Esophagus squamous epithelium (tissue), 4 donors: ENCODE measurements at regions not wholly inside any gene's neighbourhood (a gene's known extent, or its start where the extent isn't known, plus 50 kb on each side); places are given as distances from the start of the nearest gene placed in this dataset.

Experiments
- POLR2A ChIP-seq, 4 donors: fragments of 450-650 bp; IDR thresholded peaks; one replicate each; pipeline ENCODE4 v1.6.1; 2017; ENCODE audit warnings: antibody characterized with exemption in 4 of 4, mild to moderate bottlenecking in 4 of 4, moderate library complexity in 3 of 4
- TF ChIP-seq, protein P1 (sequence below), 6 experiments: fragments of 450-650 bp in 4 of 6; fragments of 200-600 bp in 2 of 6; sonication (generic) in 2 of 6; IDR thresholded peaks; one replicate each; pipeline ENCODE4 v1.5.1; 2016 to 2019; ENCODE audit warnings: antibody characterized with exemption in 6 of 6, mild to moderate bottlenecking in 4 of 6, moderate library complexity in 4 of 6

DNA sequence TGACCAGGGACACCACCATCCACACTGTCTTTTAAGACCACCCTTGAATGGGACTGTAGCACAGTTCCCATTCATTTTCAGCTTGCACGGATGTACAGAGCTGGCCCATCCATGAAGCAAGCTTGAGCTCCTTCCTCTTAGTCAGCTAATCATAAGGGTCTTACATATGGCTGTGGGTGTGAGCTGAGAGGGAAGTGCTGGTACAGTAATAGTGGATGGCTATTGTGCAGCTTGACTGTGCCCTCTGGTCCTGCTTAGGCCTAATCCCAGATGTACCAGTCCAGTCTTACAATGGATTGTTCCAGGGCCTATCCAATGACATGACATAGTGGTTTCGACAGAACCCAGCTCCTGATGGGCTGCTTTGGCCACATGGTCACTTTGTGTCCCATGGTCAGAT is 96.9 kb upstream of the ZNF438 start:
- TF ChIP-seq, protein P1, sequence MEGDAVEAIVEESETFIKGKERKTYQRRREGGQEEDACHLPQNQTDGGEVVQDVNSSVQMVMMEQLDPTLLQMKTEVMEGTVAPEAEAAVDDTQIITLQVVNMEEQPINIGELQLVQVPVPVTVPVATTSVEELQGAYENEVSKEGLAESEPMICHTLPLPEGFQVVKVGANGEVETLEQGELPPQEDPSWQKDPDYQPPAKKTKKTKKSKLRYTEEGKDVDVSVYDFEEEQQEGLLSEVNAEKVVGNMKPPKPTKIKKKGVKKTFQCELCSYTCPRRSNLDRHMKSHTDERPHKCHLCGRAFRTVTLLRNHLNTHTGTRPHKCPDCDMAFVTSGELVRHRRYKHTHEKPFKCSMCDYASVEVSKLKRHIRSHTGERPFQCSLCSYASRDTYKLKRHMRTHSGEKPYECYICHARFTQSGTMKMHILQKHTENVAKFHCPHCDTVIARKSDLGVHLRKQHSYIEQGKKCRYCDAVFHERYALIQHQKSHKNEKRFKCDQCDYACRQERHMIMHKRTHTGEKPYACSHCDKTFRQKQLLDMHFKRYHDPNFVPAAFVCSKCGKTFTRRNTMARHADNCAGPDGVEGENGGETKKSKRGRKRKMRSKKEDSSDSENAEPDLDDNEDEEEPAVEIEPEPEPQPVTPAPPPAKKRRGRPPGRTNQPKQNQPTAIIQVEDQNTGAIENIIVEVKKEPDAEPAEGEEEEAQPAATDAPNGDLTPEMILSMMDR (IDR thresholded peaks at IDR 0.05), result no peak
- TF ChIP-seq POLR2A (IDR thresholded peaks at IDR 0.05), result no peak
